ENCODE measurements at regions not wholly inside any gene's neighbourhood (a gene's known extent, or its start where the extent isn't known, plus 50 kb on each side); places are given as distances from the start of the nearest gene placed in this dataset.

DNA sequence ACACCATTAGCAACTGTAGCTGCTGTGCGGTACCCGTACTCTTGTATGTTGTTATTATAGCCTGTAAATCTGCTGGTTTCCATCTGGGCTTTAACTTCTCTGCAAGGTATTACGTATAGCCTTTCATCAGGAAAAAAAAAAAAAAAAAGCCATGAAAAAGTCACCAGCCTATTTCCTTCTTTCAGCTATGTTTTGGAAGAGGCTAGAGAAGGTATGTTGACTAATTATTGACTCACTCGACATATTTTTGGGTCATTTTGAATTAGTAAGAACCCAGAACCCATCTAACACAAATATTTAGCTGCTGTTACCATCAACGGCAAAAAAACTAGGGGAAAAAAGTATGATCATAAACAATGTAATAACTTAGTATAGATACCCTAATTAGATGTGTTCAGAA is 1395.6 kb downstream of the SUCLG1 start:
- H3K27ac ChIP-seq: peak overlapping the region; percentile 17
- TF ChIP-seq ZFX (IDR thresholded peaks at IDR 0.05; ENCODE audit: borderline replicate concordance): no peak
- TF ChIP-seq CTCF (IDR thresholded peaks at IDR 0.05): no peak

GRCh38 chr2:83058683-83059082 is 1400.4 kb downstream of the SUCLG1 start:
- TF ChIP-seq ZFX (IDR thresholded peaks at IDR 0.05; ENCODE audit: borderline replicate concordance) (no peak), CTCF (IDR thresholded peaks at IDR 0.05) (no peak)
- H3K27ac ChIP-seq: no peak overlapping the region

GRCh38 chr2:83055376-83056010 is 1403.6 kb downstream of the SUCLG1 start:
- TF ChIP-seq ZFX (IDR thresholded peaks at IDR 0.05; ENCODE audit: borderline replicate concordance): no peak
- no peak for TF ChIP-seq CTCF (IDR thresholded peaks at IDR 0.05)
- no peak overlapping the region for H3K27ac ChIP-seq

DNA sequence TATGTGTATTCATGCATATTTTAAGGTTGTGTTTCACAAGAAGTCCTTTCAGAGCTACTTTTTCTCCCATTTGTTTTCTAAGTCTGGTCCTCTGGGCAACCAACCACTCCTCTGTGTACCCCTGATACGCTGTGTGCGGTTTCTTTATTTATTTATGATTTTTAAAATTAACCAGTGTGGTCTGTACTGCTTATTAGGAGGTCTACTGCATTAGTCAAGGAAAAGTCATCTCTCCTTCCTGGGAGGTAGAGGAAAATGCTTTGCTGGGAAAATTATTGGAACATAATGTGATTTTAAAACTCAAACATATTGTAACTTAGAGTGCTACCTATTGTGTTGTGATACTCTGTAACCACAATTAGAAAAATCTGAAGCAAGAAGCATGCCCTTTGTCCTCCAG is 1404.3 kb downstream of the SUCLG1 start:
- no peak for TF ChIP-seq ZFX (IDR thresholded peaks at IDR 0.05; ENCODE audit: borderline replicate concordance)
- no peak for TF ChIP-seq CTCF (IDR thresholded peaks at IDR 0.05)
- H3K27ac ChIP-seq: no peak overlapping the region

DNA sequence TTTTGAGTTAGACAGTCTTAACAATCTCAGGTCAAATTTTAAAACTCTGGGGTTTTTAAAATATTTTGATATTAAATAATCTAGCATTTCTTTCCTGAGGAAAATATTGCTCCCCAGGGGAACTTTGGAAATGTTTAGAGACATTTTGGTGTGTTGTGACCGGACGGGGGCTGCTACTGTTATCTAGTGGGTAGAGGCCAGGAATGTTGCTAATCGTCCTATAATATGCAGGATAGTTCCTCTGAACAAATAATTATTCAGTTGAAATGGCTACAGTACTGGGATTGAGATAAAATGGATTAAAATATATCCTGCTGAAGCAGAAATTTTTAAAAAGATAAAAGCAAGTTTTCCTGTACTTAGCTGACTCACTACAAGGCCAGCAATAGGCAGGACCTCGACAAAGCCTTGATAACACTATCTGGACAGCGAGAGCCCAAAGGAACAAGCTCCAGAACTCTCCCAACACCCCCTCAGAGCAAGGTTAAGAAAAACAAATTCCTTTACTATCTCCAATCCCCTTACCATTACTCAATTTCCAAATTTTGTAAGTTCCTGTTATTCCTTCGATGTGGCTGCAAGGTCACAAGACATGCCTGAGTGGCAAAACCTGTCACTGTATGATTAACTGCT is 1407.4 kb downstream of the SUCLG1 start:
- TF ChIP-seq ZFX (IDR thresholded peaks at IDR 0.05; ENCODE audit: borderline replicate concordance) (no peak), CTCF (IDR thresholded peaks at IDR 0.05) (no peak)
- H3K27ac ChIP-seq: no peak overlapping the region

GRCh38 chr2:83042053-83042452 is 1417.0 kb downstream of the SUCLG1 start:
- no peak overlapping the region for H3K27ac ChIP-seq
- TF ChIP-seq CTCF (IDR thresholded peaks at IDR 0.05) (no peak), ZFX (IDR thresholded peaks at IDR 0.05; ENCODE audit: borderline replicate concordance) (no peak)

GRCh38 chr2:83022631-83023210 is 1436.4 kb downstream of the SUCLG1 start:
- no peak overlapping the region for H3K27ac ChIP-seq
- TF ChIP-seq CTCF (IDR thresholded peaks at IDR 0.05) (no peak), ZFX (IDR thresholded peaks at IDR 0.05; ENCODE audit: borderline replicate concordance) (no peak)

All from 22Rv1 (cell line).